B cell (primary cell): ENCODE measurements at regions not wholly inside any gene's neighbourhood (a gene's known extent, or its start where the extent isn't known, plus 50 kb on each side); places are given as distances from the start of the nearest gene placed in this dataset.

Source experiments
- ATAC-seq: fragments of 200-7000 bp; cut with Tn5 transposase; one replicate; pipeline ENCODE4 v1.10.0; 2021; ENCODE audit warnings: low read depth, mild to moderate bottlenecking, moderate number of reproducible peaks, moderate library complexity
- CTCF ChIA-PET: fragments of 350-600 bp; sonication (Branson Sonifier 250); formaldehyde crosslinking; loops from one replicate; lab custom pipeline; 2021; ENCODE audit warnings: antibody characterized with exemption, inconsistent platforms; lab: Charles Lee
- POLR2A ChIA-PET: fragments of 350-600 bp; sonication (Branson Sonifier 250); formaldehyde crosslinking; loops from one replicate; lab custom pipeline; 2021; ENCODE audit warnings: antibody characterized with exemption; lab: Charles Lee
- DNase-seq: peaks from one replicate; pipeline ENCODE4 v3.0.0; 2013
- H2AFZ ChIP-seq: 2 replicates; pipeline ENCODE4 v1.6.1; 2012; ENCODE audit warnings: mild to moderate bottlenecking, low read depth, low read length; ENCODE audit not compliant: insufficient read depth, poor library complexity, severe bottlenecking
- H3K27ac ChIP-seq, 2 donors: 1 replicate in 1 of 2; 2 replicates in 1 of 2; pipeline ENCODE4 v1.5.1; 2012 to 2013; ENCODE audit warnings: low read length in 2 of 2, mild to moderate bottlenecking in 2 of 2, moderate library complexity in 1 of 2
- H3K27me3 ChIP-seq, 4 experiments: fragments of 200-600 bp in 1 of 4; sonication (generic) in 1 of 4; replicated peaks in 1 of 4; 1 replicate in 2 of 4; 2 replicates in 2 of 4; pipeline versions ENCODE4 v1.6.1 to v1.7.0; 2013 to 2016; ENCODE audit warnings: low read length in 3 of 4, mild to moderate bottlenecking in 2 of 4, mixed read lengths in 1 of 4, moderate library complexity in 1 of 4; ENCODE audit not compliant: insufficient read depth in 4 of 4, control insufficient read depth in 3 of 4; ENCODE audit errors: control extremely low read depth in 1 of 4
- H3K36me3 ChIP-seq, 2 experiments: replicated peaks in 1 of 2; 1 replicate in 1 of 2; 2 replicates in 1 of 2; pipeline versions ENCODE4 v1.6.1 to v1.7.1; 2013; ENCODE audit warnings: low read length in 1 of 2; ENCODE audit not compliant: insufficient read depth in 2 of 2, control insufficient read depth in 1 of 2; ENCODE audit errors: control extremely low read depth in 1 of 2, extremely low read depth in 1 of 2
- H3K4me1 ChIP-seq, 2 donors: fragments of 200-600 bp in 1 of 2; sonication (generic) in 1 of 2; 1 replicate in 1 of 2; 2 replicates in 1 of 2; pipeline versions ENCODE4 v1.5.1 to v1.6.1; 2013 to 2017; ENCODE audit warnings: low read length in 2 of 2; ENCODE audit not compliant: control insufficient read depth in 2 of 2, insufficient read depth in 2 of 2
- H3K4me2 ChIP-seq: replicated peaks from 2 replicates; pipeline ENCODE3; 2012; ENCODE audit warnings: mild to moderate bottlenecking, low read depth, low read length; ENCODE audit not compliant: poor library complexity, severe bottlenecking
- H3K4me3 ChIP-seq, 5 experiments: fragments of 200-600 bp in 1 of 5; sonication (generic) in 1 of 5; 1 replicate in 3 of 5; 2 replicates in 2 of 5; pipeline versions ENCODE4 v1.5.1 to v1.7.0; 2011 to 2016; ENCODE audit warnings: low read length in 4 of 5, mild to moderate bottlenecking in 4 of 5, low read depth in 2 of 5, control low read depth in 1 of 5, moderate library complexity in 1 of 5; ENCODE audit not compliant: insufficient read depth in 1 of 5; ENCODE audit errors: control extremely low read depth in 1 of 5, extremely low read depth in 1 of 5
- H3K79me2 ChIP-seq: fragments of 200-600 bp; sonication (generic); one replicate; pipeline ENCODE4 v1.6.0; 2016; ENCODE audit warnings: low read length; ENCODE audit not compliant: control insufficient read depth, insufficient read depth
- H3K9ac ChIP-seq: fragments of 200-600 bp; sonication (generic); 2 replicates; pipeline ENCODE4 v1.6.1; 2017; ENCODE audit warnings: mild to moderate bottlenecking, low read length, moderate library complexity
- H3K9me3 ChIP-seq, 3 donors: one replicate each; pipeline versions ENCODE4 v1.6.1 to v1.7.1; 2013; ENCODE audit warnings: low read length in 2 of 3; ENCODE audit not compliant: control insufficient read depth in 2 of 3, insufficient read depth in 1 of 3; ENCODE audit errors: control extremely low read depth in 1 of 3
- H4K20me1 ChIP-seq: 2 replicates; pipeline ENCODE4 v1.6.0; 2012; ENCODE audit warnings: mild to moderate bottlenecking, low read length; ENCODE audit not compliant: insufficient read depth, control insufficient read depth, poor library complexity, severe bottlenecking
- H3K27ac Mint-ChIP-seq: one replicate; pipeline ENCODE4 v1.8.0; 2021; ENCODE audit warnings: mixed read lengths
- H3K27me3 Mint-ChIP-seq: one replicate; pipeline ENCODE4 v1.8.0; 2021; ENCODE audit warnings: mixed read lengths
- H3K4me1 Mint-ChIP-seq: one replicate; pipeline ENCODE4 v1.8.0; 2021; ENCODE audit warnings: mixed read lengths
- H3K4me3 Mint-ChIP-seq: one replicate; pipeline ENCODE4 v1.8.0; 2021; ENCODE audit warnings: mixed read lengths
- H3K9me3 Mint-ChIP-seq: one replicate; pipeline ENCODE4 v1.8.0; 2022; ENCODE audit warnings: mixed read lengths; ENCODE audit not compliant: insufficient read depth
- EZH2 ChIP-seq: IDR thresholded peaks from 2 replicates; pipeline ENCODE4 v1.6.1; 2012; ENCODE audit warnings: borderline replicate concordance, low read depth, mild to moderate bottlenecking, moderate library complexity, low read length; ENCODE audit not compliant: insufficient read depth, poor library complexity, severe bottlenecking
- WGBS: methylation state at CpG from one replicate; pipeline ENCODE4 v1.1.5; 2013; ENCODE audit warnings: missing lambda C conversion rate; ENCODE audit not compliant: insufficient coverage; 5-methylcytosine and 5-hydroxymethylcytosine counted together
- intact Hi-C: fragments of 100-400 bp; cut with micrococcal nuclease; formaldehyde crosslinking; loops from one replicate; pipeline ENCODE4 v1.10.0; 2022
- TF ChIP-seq, protein P1 (sequence below): fragments of 200-600 bp; IDR thresholded peaks from one replicate; pipeline ENCODE4 v1.8.0; 2022; ENCODE audit warnings: antibody characterized with exemption, mild to moderate bottlenecking

DNA sequence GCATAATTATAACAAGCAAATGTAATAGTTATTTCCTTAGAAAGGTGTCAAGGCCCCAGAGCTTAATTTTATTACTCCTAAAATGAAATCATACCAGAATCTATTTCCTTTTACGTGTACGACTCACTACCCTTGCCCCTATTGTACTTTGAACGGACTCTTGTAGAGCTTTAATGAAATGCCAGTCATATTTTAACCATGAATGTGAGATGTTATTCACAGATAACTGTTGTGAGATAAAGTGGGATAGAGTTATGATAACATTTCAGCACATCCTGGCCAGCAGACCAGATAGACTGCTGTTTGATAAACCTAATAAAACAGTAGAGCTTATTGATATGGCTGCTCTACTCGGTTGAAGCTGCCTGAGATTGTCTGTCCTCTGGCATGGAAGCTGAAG lies 500.8 kb upstream of the PBX1 start:
- intact Hi-C loops, result no loop called here

GRCh38 chr1:164061528-164061927 lies 497.5 kb upstream of the PBX1 start:
- no peak for TF ChIP-seq EZH2
- TF ChIP-seq, protein P1, sequence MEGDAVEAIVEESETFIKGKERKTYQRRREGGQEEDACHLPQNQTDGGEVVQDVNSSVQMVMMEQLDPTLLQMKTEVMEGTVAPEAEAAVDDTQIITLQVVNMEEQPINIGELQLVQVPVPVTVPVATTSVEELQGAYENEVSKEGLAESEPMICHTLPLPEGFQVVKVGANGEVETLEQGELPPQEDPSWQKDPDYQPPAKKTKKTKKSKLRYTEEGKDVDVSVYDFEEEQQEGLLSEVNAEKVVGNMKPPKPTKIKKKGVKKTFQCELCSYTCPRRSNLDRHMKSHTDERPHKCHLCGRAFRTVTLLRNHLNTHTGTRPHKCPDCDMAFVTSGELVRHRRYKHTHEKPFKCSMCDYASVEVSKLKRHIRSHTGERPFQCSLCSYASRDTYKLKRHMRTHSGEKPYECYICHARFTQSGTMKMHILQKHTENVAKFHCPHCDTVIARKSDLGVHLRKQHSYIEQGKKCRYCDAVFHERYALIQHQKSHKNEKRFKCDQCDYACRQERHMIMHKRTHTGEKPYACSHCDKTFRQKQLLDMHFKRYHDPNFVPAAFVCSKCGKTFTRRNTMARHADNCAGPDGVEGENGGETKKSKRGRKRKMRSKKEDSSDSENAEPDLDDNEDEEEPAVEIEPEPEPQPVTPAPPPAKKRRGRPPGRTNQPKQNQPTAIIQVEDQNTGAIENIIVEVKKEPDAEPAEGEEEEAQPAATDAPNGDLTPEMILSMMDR, result no peak
- no peak overlapping the region for H2AFZ ChIP-seq
- Mint-ChIP-seq H3K4me1 (no peaks in the 10 kb centered on the region), H3K4me3 (no peak overlapping the region), H3K27me3 (no peaks in the 10 kb centered on the region), H3K9me3 (peaks cover 2% of the 10 kb centered on the region), H3K27ac (no peak overlapping the region)
- CTCF ChIA-PET, result no interaction called here
- no peak overlapping the region for H3K4me3 ChIP-seq
- no peaks in the 10 kb centered on the region for H3K27me3 ChIP-seq
- H3K9ac ChIP-seq, result no peak overlapping the region
- no peaks in the 10 kb centered on the region for H3K79me2 ChIP-seq
- intact Hi-C loops, result no loop called here
- no peaks in the 10 kb centered on the region for H4K20me1 ChIP-seq
- ATAC-seq (no peak), DNase-seq (no peak)
- WGBS, result 69% methylated on average over 2 of the region's 3 CpGs
- H3K4me1 ChIP-seq, result no peaks in the 10 kb centered on the region
- POLR2A ChIA-PET, result no interaction called here
- no peaks in the 10 kb centered on the region for H3K36me3 ChIP-seq
- peaks cover 0 to 8% (median 1%) of the 10 kb centered on the region in 3 donors for H3K9me3 ChIP-seq
- no peak overlapping the region for H3K4me2 ChIP-seq
- H3K27ac ChIP-seq, result no peak overlapping the region

More for the DNA sequence above, 500.8 kb upstream of the PBX1 start:
- ChIA-PET POLR2A (no interaction called here), CTCF (no interaction called here)
- Histone ChIP-seq H3K9ac (no peak overlapping the region), H3K27me3 (no peaks in the 10 kb centered on the region), H2AFZ (no peak overlapping the region), H3K27ac (no peak overlapping the region), H3K36me3 (no peaks in the 10 kb centered on the region), H3K4me3 (no peak overlapping the region), H3K79me2 (no peaks in the 10 kb centered on the region), H3K9me3 (peaks cover 0 to 8% (median 1%) of the 10 kb centered on the region in 3 donors), H3K4me2 (no peak overlapping the region), H4K20me1 (no peaks in the 10 kb centered on the region), H3K4me1 (no peaks in the 10 kb centered on the region)
- no peak for TF ChIP-seq EZH2
- TF ChIP-seq, protein P1, result no peak
- H3K4me1 Mint-ChIP-seq, result no peaks in the 10 kb centered on the region
- no peaks in the 10 kb centered on the region for H3K27me3 Mint-ChIP-seq
- ATAC-seq (no peak), DNase-seq (no peak)
- 90% methylated on average over 2 of the region's 4 CpGs for WGBS
- no peak overlapping the region for H3K4me3 Mint-ChIP-seq
- H3K9me3 Mint-ChIP-seq, result peaks cover 5% of the 10 kb centered on the region
- H3K27ac Mint-ChIP-seq, result no peak overlapping the region
